Lower leg skin (tissue), 3 donors: ENCODE measurements at regions not wholly inside any gene's neighbourhood (a gene's known extent, or its start where the extent isn't known, plus 50 kb on each side); places are given as distances from the start of the nearest gene placed in this dataset.

Experiments used
- CTCF ChIP-seq, 3 donors: fragments of 450-650 bp; IDR thresholded peaks; one replicate each; pipeline ENCODE4 v1.5.1; 2016; ENCODE audit warnings: antibody characterized with exemption in 3 of 3, mild to moderate bottlenecking in 3 of 3, moderate library complexity in 2 of 3
- POLR2A ChIP-seq, 2 donors: fragments of 450-650 bp; IDR thresholded peaks; one replicate each; pipeline ENCODE4 v1.6.1; 2016 to 2017; ENCODE audit warnings: antibody characterized with exemption in 2 of 2, mild to moderate bottlenecking in 1 of 2, moderate library complexity in 1 of 2

- TF ChIP-seq CTCF (IDR thresholded peaks at IDR 0.05) (no peak), POLR2A (IDR thresholded peaks at IDR 0.05) (no peak)
Observed at GRCh38 chr2:19745318-19746136, 156.3 kb downstream of the TTC32 start.
